GM19372 (cell line): ENCODE measurements at regions not wholly inside any gene's neighbourhood (a gene's known extent, or its start where the extent isn't known, plus 50 kb on each side); places are given as distances from the start of the nearest gene placed in this dataset.

ENCODE experiments used
- ATAC-seq: cut with Tn5 transposase; IDR thresholded peaks from one replicate; pipeline ENCODE4 v1.9.1; 2021; ENCODE audit warnings: mild to moderate bottlenecking, low read depth, moderate library complexity; ENCODE audit not compliant: unreplicated experiment

DNA sequence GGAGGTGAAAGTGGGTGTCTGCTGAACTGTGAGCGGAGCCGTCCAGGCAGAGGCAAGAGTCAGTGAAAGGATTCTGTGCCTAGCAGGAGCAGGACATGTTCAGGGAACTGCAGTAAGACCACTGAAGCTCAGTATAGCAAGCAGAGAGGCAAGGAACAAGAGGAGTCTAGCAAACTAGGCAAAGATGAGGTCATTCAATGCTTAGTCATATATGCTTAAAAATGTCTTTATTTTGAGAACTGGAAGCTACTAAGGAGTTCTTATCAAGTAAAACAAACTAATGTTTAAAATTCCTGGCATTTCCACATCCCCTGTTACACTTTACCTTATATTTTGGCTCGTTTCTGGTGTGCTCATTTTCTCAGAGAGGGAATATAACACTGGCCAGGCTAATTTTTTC lies 913.4 kb downstream of the CBLN2 start:
- ATAC-seq, result no peak

DNA sequence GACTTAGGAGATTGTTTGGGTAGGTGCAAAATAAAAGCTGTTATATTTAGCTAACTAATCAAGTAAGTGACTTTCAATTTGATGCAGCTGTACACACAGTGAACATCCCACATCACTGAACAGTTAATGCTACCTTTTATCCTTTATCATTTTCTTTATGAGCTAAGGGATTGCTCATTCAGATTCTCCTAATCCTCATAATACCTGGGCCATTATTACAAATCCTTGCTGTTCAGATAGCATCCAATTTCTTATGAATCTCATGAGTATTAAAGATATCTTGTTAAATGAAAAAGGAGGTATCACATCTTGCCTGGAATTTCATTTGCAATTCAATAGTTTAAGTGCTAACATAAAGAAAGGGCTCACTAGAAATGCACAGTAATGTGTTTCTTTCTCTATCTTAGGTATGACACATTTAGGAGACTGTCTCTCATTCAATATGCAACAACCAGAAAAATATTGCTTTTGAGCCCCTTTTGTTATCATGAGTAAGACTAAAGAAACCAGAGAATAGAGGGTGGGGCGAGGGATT lies 918.5 kb downstream of the CBLN2 start:
- ATAC-seq, result no peak

GRCh38 chr18:71598374-71598773 lies 945.8 kb downstream of the CBLN2 start:
- ATAC-seq, result no peak

DNA sequence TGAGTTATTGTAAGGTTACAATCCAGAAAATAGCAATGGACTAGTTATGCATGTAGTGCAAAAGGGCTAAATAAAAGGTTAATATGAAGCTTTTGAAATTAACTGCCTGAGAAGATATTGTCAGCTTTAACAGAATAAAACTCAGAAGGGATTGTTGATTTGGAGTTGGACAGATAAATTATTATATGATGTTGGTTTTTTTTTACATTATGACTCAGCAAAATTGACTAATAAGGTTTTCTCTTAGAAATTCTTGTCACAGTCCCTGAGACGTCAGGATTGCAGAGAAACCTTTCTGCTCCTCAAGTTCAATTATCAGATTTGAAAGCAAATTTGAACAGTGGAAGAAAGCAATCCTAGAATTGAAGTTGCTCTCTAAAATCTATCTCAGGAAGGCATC lies 946.9 kb downstream of the CBLN2 start:
- no peak for ATAC-seq

GRCh38 chr18:71583252-71583651 lies 960.9 kb downstream of the CBLN2 start:
- ATAC-seq, result no peak

DNA sequence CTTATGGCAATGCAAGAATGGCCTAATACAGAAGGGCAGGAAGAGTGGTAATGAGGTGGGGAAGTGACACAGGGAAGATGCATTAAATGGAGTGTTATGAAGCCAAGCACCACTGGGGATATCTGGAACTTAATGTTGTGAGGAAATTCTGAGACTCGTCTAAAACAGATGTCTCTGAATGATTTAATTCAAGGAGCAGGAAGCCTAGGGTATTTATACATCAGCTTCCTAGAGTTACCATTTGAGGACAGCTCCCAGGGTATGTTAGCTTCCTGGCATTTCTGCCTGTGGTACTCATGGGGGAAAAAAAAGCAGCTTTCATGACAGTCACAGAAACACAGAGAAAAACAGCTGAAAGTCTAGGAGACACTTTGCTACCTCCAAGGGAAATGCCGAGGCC lies 989.5 kb downstream of the CBLN2 start:
- ATAC-seq, result no peak

- ATAC-seq, result no peak
These were observed 1002.5 kb downstream of the CBLN2 start for GRCh38 chr18:71541643-71542042.

GRCh38 chr18:71529703-71530303 lies 1014.3 kb downstream of the CBLN2 start:
- no peak for ATAC-seq

- ATAC-seq, result no peak
These were observed 1020.4 kb downstream of the CBLN2 start for GRCh38 chr18:71523483-71524435.

DNA sequence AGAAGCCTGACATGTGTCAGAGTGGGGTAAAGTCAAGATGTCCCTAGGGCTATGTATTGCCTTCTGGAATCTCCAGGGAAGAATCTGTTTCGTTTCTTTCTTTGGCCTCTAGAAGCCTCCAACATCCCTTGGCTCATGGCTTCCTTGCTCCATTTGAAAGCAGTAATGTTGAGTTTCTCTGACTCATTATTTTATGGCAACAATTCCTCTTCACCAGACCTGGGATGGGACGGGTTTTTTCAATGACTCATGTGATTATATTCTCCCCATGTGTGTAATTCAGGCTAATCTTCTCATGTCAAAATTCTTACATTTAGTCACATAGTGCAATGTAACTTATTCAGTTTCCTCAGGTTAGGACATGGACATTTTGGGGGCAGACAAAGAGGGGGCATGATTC lies 1038.6 kb downstream of the CBLN2 start:
- ATAC-seq, result no peak

DNA sequence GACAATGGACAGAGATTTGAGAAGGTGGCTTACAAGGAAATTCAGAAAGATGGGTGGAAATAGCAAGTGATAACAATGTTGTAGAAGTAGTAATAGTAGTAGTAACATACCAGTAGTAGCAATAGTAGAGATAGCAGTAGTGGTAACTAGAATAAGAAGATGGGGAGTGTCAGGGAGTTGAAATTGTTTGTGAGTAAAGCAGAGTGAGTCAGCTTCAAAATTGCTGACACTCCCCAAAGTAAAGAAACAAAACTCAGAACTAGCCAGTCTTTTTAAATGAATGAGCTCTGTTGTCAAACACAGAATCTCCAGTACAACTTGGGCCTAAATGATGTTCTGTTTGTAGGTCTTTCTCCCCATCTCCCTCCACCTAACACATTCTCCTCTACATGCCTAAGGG lies 1040.9 kb downstream of the CBLN2 start:
- ATAC-seq, result no peak

GRCh38 chr18:71485611-71486010 lies 1058.5 kb downstream of the CBLN2 start:
- no peak for ATAC-seq

DNA sequence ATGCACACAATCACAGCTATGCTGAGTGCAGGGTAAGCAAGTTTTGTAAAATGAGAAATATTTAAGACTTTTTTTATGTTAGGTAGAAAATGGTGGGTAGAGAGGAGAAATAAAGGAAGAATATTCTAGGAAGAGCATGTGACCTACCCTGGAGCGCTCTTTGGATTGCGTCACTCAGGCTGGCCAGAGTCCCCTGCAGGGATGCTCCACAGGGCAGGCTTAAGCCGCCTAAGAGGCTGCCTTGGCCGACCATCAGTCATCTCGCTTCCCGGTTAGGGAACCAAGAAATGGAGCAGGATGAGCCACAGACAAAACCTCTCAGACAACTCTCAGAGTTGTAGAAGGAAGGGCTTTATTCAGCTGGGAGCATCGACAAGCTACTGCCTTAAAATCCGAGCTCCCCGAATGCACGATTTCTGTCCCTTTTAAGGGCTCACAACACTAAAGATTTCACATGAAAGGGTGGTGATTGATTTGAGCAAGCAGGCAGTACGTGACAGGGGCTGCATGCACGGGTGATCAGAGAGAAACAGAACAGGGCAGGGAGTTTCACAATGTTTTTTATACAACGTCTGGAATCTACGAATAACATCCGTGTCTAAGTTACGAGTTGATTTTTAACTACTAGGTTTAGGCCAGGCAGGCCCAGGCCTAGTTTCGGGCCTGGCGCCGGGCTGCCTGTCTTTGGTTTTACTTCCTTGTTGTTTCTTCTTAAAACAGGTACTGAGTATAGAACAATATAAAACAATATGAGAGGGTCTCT lies 1072.0 kb downstream of the CBLN2 start:
- no peak for ATAC-seq

GRCh38 chr18:71456206-71456605 lies 1087.9 kb downstream of the CBLN2 start:
- ATAC-seq, result no peak

DNA sequence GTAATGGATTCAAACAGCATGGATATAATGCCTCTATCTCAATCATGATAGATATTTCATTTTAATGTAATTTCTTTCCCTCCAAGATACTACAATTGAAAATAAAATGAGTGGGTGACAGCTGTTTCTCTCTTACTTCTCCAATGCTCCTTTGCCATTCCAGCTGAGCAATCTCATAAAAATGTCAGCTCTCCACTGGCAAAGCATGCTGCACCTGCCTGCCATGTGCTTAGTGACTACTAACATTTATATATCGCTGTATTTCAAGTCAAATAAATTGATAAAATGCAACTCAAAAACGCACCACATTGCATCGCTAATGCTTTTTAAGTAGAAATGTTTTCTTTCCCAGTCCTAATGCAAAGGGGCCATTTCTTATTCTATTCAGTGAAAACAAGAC lies 1093.9 kb downstream of the CBLN2 start:
- no peak for ATAC-seq

DNA sequence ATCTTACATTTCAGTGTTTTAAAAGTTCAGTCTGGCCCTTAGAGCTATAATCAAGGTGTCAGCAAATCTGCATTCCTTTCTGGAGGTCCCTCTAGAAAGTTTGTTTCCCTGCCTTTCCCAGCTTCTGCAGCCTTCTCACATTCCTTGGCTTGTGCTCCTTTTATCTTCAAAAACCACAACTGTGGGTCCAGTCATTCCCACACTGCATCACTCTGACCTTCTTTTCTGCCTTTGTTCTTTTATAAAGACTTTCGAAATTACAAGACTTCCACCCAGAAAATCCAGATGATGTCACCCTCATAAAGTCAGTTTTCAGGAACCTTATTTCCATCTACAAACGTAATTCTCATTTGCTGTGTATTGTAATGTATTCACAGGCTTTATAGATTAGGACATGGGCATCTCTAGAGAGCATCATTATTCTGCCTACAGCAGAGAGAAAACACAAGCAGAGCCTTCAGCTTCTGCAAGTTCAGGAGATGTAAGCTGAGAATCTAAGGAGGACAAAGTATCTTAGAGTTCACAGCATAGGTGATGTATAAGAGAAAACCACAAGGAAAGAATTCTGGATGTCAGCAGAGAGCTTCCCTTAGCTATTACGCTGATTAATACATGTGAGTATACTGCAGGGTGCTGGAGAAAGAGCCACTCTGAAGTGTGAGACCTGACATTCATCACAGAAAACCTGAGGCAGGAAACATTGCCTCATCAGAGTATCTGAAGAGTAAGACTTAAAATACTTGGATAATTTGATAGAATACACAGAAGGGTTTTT lies 1100.2 kb downstream of the CBLN2 start:
- no peak for ATAC-seq

- no peak for ATAC-seq
These were observed 1101.4 kb downstream of the CBLN2 start for GRCh38 chr18:71442731-71443141.

DNA sequence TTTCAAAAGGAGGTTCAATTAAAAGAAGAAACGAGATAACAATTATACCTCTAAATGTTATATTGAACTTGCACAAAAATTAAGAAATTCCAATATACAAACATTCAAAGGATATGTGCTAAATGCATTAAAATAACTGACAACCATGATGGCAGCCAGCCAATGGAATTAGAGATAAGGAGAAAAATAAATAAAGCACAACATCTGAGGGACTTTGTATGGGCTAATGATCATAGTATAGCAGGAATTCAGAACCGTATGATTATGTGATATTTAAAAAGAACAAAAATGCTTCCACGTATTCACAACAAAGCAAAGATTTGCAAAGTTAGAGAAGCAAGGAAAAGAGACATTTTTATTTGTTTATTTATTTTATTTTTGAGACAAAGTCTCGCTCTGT lies 1103.0 kb downstream of the CBLN2 start:
- no peak for ATAC-seq

DNA sequence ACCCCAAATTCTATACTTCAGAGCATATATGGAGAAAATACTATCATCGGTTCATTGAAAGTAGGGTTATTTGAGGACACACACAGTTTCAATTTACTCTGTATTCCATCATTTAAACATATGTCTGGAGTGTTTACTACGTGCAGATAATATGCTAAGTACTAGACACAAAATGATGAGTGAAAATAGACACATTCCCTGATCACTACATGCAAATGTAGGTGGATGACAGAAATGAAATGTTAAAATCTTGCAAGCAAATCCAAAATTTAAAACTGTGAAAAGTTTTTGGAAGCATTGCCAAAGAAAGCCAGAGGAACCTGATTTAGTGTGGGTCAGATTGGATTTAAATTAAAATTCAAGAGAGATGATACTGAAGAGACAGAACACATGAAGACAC lies 1106.6 kb downstream of the CBLN2 start:
- no peak for ATAC-seq

GRCh38 chr18:71433373-71433772 lies 1110.8 kb downstream of the CBLN2 start:
- ATAC-seq, result no peak
